GDM1 (cell line): ENCODE measurements at regions not wholly inside any gene's neighbourhood (a gene's known extent, or its start where the extent isn't known, plus 50 kb on each side); places are given as distances from the start of the nearest gene placed in this dataset.

Source experiments
- DNase-seq: peaks from one replicate; lab custom pipeline; 2025; lab: John Stamatoyannopoulos, UW

- DNase-seq: no peak
Observed at GRCh38 chr20:7257099-7257498, 489.6 kb downstream of the BMP2 start.

GRCh38 chr20:7257692-7258466 lies 490.4 kb downstream of the BMP2 start:
- DNase-seq: no peak

DNA sequence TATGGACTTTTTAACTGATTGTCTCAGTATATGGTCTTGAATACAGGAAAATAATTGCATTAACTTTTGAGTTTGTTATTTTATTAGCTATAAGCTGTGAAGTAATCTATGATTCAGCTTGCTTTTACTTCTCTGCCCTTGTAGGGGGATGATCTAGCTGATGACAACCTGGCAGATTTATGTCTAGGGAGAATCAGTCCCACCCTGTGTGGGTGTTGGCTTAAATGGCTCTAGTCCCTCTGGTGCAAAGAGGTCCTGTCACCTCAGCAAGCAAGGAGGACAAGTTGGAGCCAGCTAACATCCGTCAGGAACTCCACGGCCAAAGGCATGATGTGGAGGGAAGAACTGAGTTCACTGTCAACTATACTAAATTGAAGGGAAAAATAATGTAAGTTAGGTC lies 495.3 kb downstream of the BMP2 start:
- DNase-seq: no peak

DNA sequence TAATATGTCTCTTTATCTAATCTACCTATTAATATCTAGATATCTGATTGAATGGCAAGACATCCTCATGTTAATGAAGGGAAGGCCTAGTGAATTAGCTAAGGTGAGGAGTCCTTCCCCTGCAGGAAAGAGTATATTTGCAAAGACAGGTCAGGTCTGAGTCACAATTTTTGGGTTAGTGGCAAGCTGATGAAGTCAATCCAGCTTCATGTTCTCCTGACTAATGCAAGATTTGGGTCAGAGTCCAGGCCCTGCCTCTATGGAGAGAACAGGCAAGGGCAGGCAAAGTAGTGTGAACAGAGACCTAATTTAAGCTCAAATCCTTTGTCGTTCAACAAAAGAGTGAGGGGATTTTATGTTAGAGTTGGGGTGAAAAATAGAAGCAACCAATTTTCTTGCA lies 496.7 kb downstream of the BMP2 start:
- no peak for DNase-seq

DNA sequence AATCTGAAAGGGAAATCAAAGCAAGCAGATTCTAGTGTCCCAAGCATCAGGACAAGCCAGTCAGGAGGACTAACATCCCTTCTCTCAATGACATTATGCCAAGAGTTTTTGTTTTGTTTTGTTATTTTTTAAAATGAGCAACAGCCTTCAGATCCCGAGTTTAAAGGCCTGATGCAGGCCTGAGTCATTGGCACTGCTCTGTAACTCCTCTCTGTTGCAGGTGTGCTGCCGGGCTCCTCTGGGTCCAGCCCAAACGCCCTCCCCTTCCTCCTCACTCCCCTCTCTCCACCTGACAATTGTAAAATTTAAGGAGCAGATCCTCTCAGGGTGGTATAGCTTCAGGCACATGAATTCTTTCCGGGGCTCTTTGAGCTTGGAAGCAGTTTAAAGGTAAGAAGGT lies 502.0 kb downstream of the BMP2 start:
- DNase-seq: no peak

- DNase-seq: no peak
Observed at GRCh38 chr20:7272512-7272911, 505.0 kb downstream of the BMP2 start.

DNA sequence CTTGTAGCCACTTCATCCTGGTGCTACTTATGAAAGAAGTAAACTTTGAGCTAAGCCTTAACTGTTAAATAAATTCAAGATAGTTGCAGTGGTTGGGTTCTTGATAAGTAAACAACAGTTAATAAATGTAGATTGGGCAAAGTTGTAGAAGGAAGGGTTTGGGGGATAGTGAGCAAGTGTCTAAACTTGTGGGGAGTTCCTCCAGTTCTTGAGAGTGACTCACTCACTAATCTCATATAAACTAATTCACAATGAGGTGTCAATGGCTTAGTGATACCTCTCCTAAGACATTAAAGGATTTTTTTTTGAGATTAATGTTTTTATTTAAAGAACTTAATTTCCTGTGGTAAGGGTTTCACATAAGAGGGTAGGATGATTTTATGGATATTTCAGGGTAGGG lies 507.4 kb downstream of the BMP2 start:
- no peak for DNase-seq

DNA sequence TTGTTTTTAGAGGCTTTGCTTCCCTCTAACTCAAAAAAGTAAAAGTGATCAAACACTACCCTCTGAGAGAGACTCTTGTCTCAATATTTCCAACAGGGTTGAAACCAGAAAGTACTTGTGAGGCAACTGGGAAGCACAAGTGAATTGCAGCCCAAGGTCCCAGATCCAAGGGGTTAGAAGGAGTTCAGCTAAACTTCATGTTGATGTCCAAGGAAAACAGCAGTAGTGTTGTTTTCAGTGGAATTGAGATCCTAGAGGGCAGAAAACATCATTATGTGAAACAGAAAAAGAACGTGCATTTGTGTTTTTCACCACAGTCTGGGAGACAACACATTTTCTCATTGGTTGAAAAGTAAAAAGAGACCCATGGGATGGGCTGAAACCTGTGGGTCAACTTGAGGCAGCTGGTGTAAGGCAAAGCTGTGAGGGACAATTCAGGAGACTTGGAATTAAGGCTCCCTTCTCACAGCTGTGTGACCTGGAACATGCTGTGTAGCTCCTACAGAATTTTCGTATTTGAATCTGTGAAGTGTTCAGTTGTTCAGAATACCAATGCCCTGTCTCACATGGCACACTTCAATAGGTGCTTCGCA lies 508.3 kb downstream of the BMP2 start:
- no peak for DNase-seq

- peak; percentile 44 for DNase-seq
Observed at GRCh38 chr20:7285918-7286556, 518.6 kb downstream of the BMP2 start.

- DNase-seq: no peak
Observed at GRCh38 chr20:7291323-7291943, 523.9 kb downstream of the BMP2 start.

- DNase-seq: no peak
Observed at GRCh38 chr20:7291946-7292345, 524.5 kb downstream of the BMP2 start.

DNA sequence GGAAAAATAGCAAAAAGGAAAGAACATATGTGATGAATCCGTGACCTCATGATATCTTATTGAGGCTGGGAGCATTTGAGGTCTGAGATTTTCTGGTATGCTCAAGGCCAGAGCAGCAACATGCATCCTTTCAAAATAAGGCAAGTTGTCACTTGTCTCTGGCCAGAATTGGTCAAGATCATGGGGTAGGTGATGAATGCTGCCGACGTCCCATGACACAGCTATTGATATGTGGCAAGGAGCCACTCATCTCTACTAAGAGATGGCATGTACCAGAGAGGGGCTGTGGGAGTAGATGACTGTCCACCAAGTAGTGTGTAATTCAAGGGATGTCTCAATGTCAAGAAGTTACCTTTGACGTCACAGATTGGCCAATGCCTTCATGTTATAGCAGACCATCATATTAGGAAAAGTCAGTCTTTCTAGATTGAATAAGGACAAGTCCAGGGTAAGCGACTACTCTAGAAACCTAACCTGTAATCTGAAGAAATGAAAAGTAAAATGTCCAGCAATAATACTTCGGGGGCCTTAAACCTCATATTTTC lies 527.4 kb downstream of the BMP2 start:
- no peak for DNase-seq

GRCh38 chr20:7301807-7302206 lies 534.3 kb downstream of the BMP2 start:
- DNase-seq: no peak

DNA sequence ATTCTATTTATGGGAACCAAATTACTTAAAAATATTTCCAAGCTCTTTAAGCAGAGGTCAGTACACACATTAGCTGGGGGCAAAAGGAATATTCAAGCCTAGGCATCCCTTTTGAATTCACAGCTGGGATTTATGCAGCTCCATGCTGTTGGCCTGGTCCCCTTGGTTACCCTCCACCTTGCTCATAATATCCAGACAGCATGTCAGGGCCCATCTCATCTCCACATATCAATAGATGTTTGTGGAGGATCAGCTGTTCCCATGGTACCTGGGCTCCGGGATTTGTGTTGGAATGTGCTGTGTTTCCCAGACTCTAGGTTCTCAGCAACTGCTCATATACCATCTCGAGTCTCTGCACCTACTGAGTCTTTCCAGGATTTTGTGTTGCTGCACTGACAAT lies 534.8 kb downstream of the BMP2 start:
- no peak for DNase-seq

- DNase-seq: no peak
Observed at GRCh38 chr20:7305976-7306375, 538.5 kb downstream of the BMP2 start.

DNA sequence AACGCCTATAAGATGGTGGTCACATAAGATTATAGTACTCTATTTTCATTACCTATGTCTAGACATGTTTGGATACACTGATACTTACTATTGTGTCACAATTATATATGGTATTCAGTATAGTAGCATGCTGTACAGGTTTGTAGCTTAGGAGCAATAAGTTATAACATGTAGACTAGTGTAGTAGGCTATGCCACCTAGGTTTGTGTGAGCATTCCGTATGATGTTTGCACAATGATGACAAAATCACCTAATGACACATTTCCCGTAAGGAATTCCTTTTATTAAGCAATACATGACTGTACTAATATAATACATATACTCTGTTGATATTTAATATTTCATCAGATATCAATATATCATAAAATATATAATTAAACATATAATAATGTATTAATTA lies 540.7 kb downstream of the BMP2 start:
- no peak for DNase-seq

- no peak for DNase-seq
Observed at GRCh38 chr20:7313047-7313446, 545.6 kb downstream of the BMP2 start.

GRCh38 chr20:7323957-7324356 lies 556.5 kb downstream of the BMP2 start:
- no peak for DNase-seq

DNA sequence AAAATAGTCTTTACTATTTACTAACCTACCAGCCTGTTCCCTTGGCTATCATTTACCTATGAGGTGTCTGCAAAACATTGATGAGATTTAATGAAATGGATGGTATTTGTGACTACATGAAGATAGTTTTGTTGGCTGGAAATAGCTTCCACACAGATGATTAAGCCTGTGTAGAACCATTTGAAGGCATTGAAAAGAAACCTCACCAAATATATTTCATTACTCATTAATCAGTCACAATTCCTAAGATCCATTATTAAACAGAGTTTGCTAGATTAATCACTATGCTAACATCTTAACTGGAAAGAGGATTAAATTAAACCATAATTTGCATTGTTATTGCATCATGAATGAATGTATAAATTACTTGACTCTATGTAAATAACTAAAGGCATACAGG lies 560.3 kb downstream of the BMP2 start:
- DNase-seq: no peak

GRCh38 chr20:7330850-7331249 lies 563.4 kb downstream of the BMP2 start:
- DNase-seq: no peak

- DNase-seq: no peak
Observed at GRCh38 chr20:7332169-7332568, 564.7 kb downstream of the BMP2 start.

GRCh38 chr20:7333841-7334240 lies 566.4 kb downstream of the BMP2 start:
- DNase-seq: no peak

DNA sequence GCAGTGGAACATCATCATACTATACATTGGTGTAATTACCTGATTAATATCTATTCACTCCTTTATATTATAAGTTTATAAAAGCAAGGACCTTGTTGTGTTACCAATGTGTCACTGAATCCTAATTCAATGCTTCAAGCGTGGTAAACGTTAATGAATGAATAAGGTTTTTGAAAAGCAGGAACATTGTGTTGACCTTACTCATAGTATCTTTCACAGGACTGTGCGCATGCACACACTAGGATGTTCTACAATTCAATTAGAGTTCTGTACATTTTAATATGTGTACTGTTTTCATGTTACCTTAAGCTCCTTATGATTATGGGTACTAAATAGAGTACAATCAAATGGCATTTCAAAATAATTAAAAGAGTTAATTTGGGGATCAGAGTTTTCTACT lies 578.5 kb downstream of the BMP2 start:
- no peak for DNase-seq
